IgD-negative memory B cell (primary cell): ENCODE measurements at regions not wholly inside any gene's neighbourhood (a gene's known extent, or its start where the extent isn't known, plus 50 kb on each side); places are given as distances from the start of the nearest gene placed in this dataset.
A peak's percentile ranks its signal among the peaks of the same experiment; 100 is the strongest.

Experiments used
- H3K27ac Mint-ChIP-seq, 3 donors: one replicate each; pipeline ENCODE4 v1.8.0; 2020 to 2022; ENCODE audit warnings: mild to moderate bottlenecking in 3 of 3, mixed read lengths in 3 of 3, moderate library complexity in 1 of 3
- H3K27me3 Mint-ChIP-seq: one replicate; pipeline ENCODE4 v1.8.0; 2021; ENCODE audit warnings: mixed read lengths
- H3K36me3 Mint-ChIP-seq: one replicate; pipeline ENCODE4 v1.8.0; 2020; ENCODE audit warnings: mild to moderate bottlenecking, mixed read lengths
- H3K4me1 Mint-ChIP-seq, 3 donors: one replicate each; pipeline ENCODE4 v1.8.0; 2020 to 2022; ENCODE audit warnings: mixed read lengths in 3 of 3, mild to moderate bottlenecking in 1 of 3
- H3K4me3 Mint-ChIP-seq, 4 donors: one replicate each; pipeline ENCODE4 v1.8.0; 2020 to 2022; ENCODE audit warnings: mild to moderate bottlenecking in 4 of 4, mixed read lengths in 4 of 4, moderate library complexity in 3 of 4
- H3K9me3 Mint-ChIP-seq, 3 donors: one replicate each; pipeline ENCODE4 v1.8.0; 2020 to 2021; ENCODE audit warnings: mixed read lengths in 3 of 3, mild to moderate bottlenecking in 1 of 3

- no peaks in the 10 kb centered on the region for H3K36me3 Mint-ChIP-seq
- no peak overlapping the region for H3K4me3 Mint-ChIP-seq
- peaks cover 0 to 2% (median 2%) of the 10 kb centered on the region in 3 donors for H3K9me3 Mint-ChIP-seq
These were observed 112.8 kb downstream of the JCAD start for GRCh38 chr10:29946614-29946952.

GRCh38 chr10:29941476-29941875 lies 117.9 kb downstream of the JCAD start:
- H3K9me3 Mint-ChIP-seq = peaks cover 4 to 9% (median 6%) of the 10 kb centered on the region in 3 donors
- H3K27ac Mint-ChIP-seq = no peak overlapping the region

More at GRCh38 chr10:29946614-29946952, 112.8 kb downstream of the JCAD start:
- Mint-ChIP-seq H3K4me1 (peaks cover 0 to 1% (median 0%) of the 10 kb centered on the region in 3 donors), H3K27ac (no peak overlapping the region), H3K27me3 (no peaks in the 10 kb centered on the region)

GRCh38 chr10:29932991-29933390 lies 126.4 kb downstream of the JCAD start:
- H3K4me1 Mint-ChIP-seq = no peaks in the 10 kb centered on the region
- peaks cover 3 to 10% (median 6%) of the 10 kb centered on the region in 3 donors for H3K9me3 Mint-ChIP-seq
- peaks cover 3% of the 10 kb centered on the region for H3K27me3 Mint-ChIP-seq
- H3K36me3 Mint-ChIP-seq = no peaks in the 10 kb centered on the region
- no peak overlapping the region for H3K27ac Mint-ChIP-seq
- H3K4me3 Mint-ChIP-seq = no peak overlapping the region

More at GRCh38 chr10:29941476-29941875, 117.9 kb downstream of the JCAD start:
- Mint-ChIP-seq H3K4me3 (no peak overlapping the region), H3K36me3 (no peaks in the 10 kb centered on the region), H3K4me1 (peaks cover 0 to 1% (median 0%) of the 10 kb centered on the region in 3 donors), H3K27me3 (peaks cover 6% of the 10 kb centered on the region)

- peaks cover 6% of the 10 kb centered on the region for H3K27me3 Mint-ChIP-seq
- H3K27ac Mint-ChIP-seq = no peak overlapping the region
- H3K4me3 Mint-ChIP-seq = no peak overlapping the region
- H3K4me1 Mint-ChIP-seq = no peaks in the 10 kb centered on the region
- H3K9me3 Mint-ChIP-seq = peaks cover 6 to 11% (median 6%) of the 10 kb centered on the region in 3 donors
- H3K36me3 Mint-ChIP-seq = no peaks in the 10 kb centered on the region
These were observed 127.6 kb downstream of the JCAD start for GRCh38 chr10:29931833-29932232.

- peaks cover 6 to 14% (median 13%) of the 10 kb centered on the region in 3 donors for H3K9me3 Mint-ChIP-seq
- no peaks in the 10 kb centered on the region for H3K36me3 Mint-ChIP-seq
- H3K4me3 Mint-ChIP-seq = peak overlapping the region in 1 of 4 donors; percentile 53
- H3K27me3 Mint-ChIP-seq = peaks cover 6% of the 10 kb centered on the region
- H3K4me1 Mint-ChIP-seq = no peaks in the 10 kb centered on the region
- no peak overlapping the region for H3K27ac Mint-ChIP-seq
These were observed 130.4 kb downstream of the JCAD start for GRCh38 chr10:29929006-29929405.

- H3K4me3 Mint-ChIP-seq = no peak overlapping the region
- no peaks in the 10 kb centered on the region for H3K36me3 Mint-ChIP-seq
- peaks cover 3 to 17% (median 10%) of the 10 kb centered on the region in 3 donors for H3K9me3 Mint-ChIP-seq
- peaks cover 6% of the 10 kb centered on the region for H3K27me3 Mint-ChIP-seq
- no peaks in the 10 kb centered on the region for H3K4me1 Mint-ChIP-seq
- H3K27ac Mint-ChIP-seq = no peak overlapping the region
These were observed 132.7 kb downstream of the JCAD start for GRCh38 chr10:29926693-29927048.

- H3K36me3 Mint-ChIP-seq = no peaks in the 10 kb centered on the region
- H3K4me3 Mint-ChIP-seq = no peak overlapping the region
- H3K27me3 Mint-ChIP-seq = peaks cover 6% of the 10 kb centered on the region
- H3K27ac Mint-ChIP-seq = no peak overlapping the region
- H3K9me3 Mint-ChIP-seq = peaks cover 1 to 14% (median 10%) of the 10 kb centered on the region in 3 donors
- no peaks in the 10 kb centered on the region for H3K4me1 Mint-ChIP-seq
These were observed 133.4 kb downstream of the JCAD start for GRCh38 chr10:29925771-29926692.

- H3K27ac Mint-ChIP-seq = no peak overlapping the region
- H3K4me1 Mint-ChIP-seq = no peaks in the 10 kb centered on the region
- no peak overlapping the region for H3K4me3 Mint-ChIP-seq
- peaks cover 3 to 16% (median 10%) of the 10 kb centered on the region in 3 donors for H3K9me3 Mint-ChIP-seq
- H3K36me3 Mint-ChIP-seq = no peaks in the 10 kb centered on the region
- peaks cover 4% of the 10 kb centered on the region for H3K27me3 Mint-ChIP-seq
These were observed 134.9 kb downstream of the JCAD start for GRCh38 chr10:29924436-29924835.

GRCh38 chr10:29923416-29923965 lies 135.9 kb downstream of the JCAD start:
- Mint-ChIP-seq H3K36me3 (no peaks in the 10 kb centered on the region), H3K27me3 (peaks cover 3% of the 10 kb centered on the region), H3K4me3 (no peak overlapping the region), H3K9me3 (peaks cover 2 to 11% (median 10%) of the 10 kb centered on the region in 3 donors), H3K4me1 (no peaks in the 10 kb centered on the region), H3K27ac (no peak overlapping the region)

- Mint-ChIP-seq H3K9me3 (peaks cover 1 to 11% (median 10%) of the 10 kb centered on the region in 3 donors), H3K4me1 (no peaks in the 10 kb centered on the region), H3K27me3 (peaks cover 3% of the 10 kb centered on the region), H3K36me3 (no peaks in the 10 kb centered on the region), H3K4me3 (no peak overlapping the region), H3K27ac (no peak overlapping the region)
These were observed 136.5 kb downstream of the JCAD start for GRCh38 chr10:29922892-29923291.

GRCh38 chr10:29922226-29922625 lies 137.2 kb downstream of the JCAD start:
- no peaks in the 10 kb centered on the region for H3K36me3 Mint-ChIP-seq
- no peaks in the 10 kb centered on the region for H3K4me1 Mint-ChIP-seq
- peaks cover under 1% of the 10 kb centered on the region for H3K27me3 Mint-ChIP-seq
- no peak overlapping the region for H3K4me3 Mint-ChIP-seq
- peaks cover 1 to 10% (median 9%) of the 10 kb centered on the region in 3 donors for H3K9me3 Mint-ChIP-seq
- no peak overlapping the region for H3K27ac Mint-ChIP-seq

GRCh38 chr10:29921071-29921446 lies 138.3 kb downstream of the JCAD start:
- no peaks in the 10 kb centered on the region for H3K4me1 Mint-ChIP-seq
- no peak overlapping the region for H3K27ac Mint-ChIP-seq
- H3K36me3 Mint-ChIP-seq = no peaks in the 10 kb centered on the region
- H3K9me3 Mint-ChIP-seq = peaks cover 1 to 8% (median 3%) of the 10 kb centered on the region in 3 donors
- no peak overlapping the region for H3K4me3 Mint-ChIP-seq
- H3K27me3 Mint-ChIP-seq = no peaks in the 10 kb centered on the region

GRCh38 chr10:29920408-29921070 lies 138.8 kb downstream of the JCAD start:
- Mint-ChIP-seq H3K36me3 (no peaks in the 10 kb centered on the region), H3K4me3 (no peak overlapping the region), H3K9me3 (peaks cover 0 to 8% (median 1%) of the 10 kb centered on the region in 3 donors), H3K27me3 (no peaks in the 10 kb centered on the region), H3K27ac (no peak overlapping the region), H3K4me1 (no peaks in the 10 kb centered on the region)

GRCh38 chr10:29918623-29919400 lies 140.6 kb downstream of the JCAD start:
- Mint-ChIP-seq H3K27ac (no peak overlapping the region), H3K4me3 (peak overlapping the region in 1 of 4 donors; percentile 49), H3K9me3 (peaks cover 3 to 4% (median 3%) of the 10 kb centered on the region in 3 donors), H3K27me3 (no peaks in the 10 kb centered on the region), H3K4me1 (no peaks in the 10 kb centered on the region), H3K36me3 (no peaks in the 10 kb centered on the region)
